H1 (cell line): ENCODE measurements at regions not wholly inside any gene's neighbourhood (a gene's known extent, or its start where the extent isn't known, plus 50 kb on each side); places are given as distances from the start of the nearest gene placed in this dataset.

Source experiments
- CTCF ChIA-PET: fragments of 300-600 bp; sonication (Branson Sonifier 250); formaldehyde crosslinking; loops from one replicate; lab custom pipeline; 2021; ENCODE audit not compliant: partially characterized antibody; lab: Charles Lee
- POLR2A ChIA-PET: fragments of 300-600 bp; sonication (Branson Sonifier 250); formaldehyde crosslinking; loops from one replicate; lab custom pipeline; 2021; ENCODE audit warnings: inconsistent platforms; ENCODE audit not compliant: partially characterized antibody; lab: Charles Lee
- DNase-seq, 2 experiments: peaks; one replicate each; pipeline versions ENCODE4 v3.0.0 to v3.0.0-alpha.2; 2010 to 2022; ENCODE audit warnings: low spot score in 2 of 2, low read depth in 1 of 2, mixed read lengths in 1 of 2
- FAIRE-seq: peaks from 2 replicates; lab custom pipeline; 2011; peaks lifted over from hg19 to GRCh38; lab: Jason Lieb, UNC
- H2AFZ ChIP-seq: 2 replicates; pipeline ENCODE4 v1.8.1; 2012; ENCODE audit warnings: low read length, inconsistent platforms
- H2AK5ac ChIP-seq: 2 replicates; pipeline ENCODE4 v1.6.1; 2013; ENCODE audit warnings: low read depth, low read length
- H2BK120ac ChIP-seq: replicated peaks from 2 replicates; pipeline ENCODE3; 2013; ENCODE audit warnings: low read depth, low read length, inconsistent platforms
- H2BK12ac ChIP-seq: 2 replicates; pipeline ENCODE4 v1.6.1; 2013; ENCODE audit warnings: low read depth, low read length
- H2BK15ac ChIP-seq: 2 replicates; pipeline ENCODE4 v1.6.1; 2013; ENCODE audit warnings: low read length
- H2BK20ac ChIP-seq: 2 replicates; pipeline ENCODE4 v1.6.1; 2013; ENCODE audit warnings: low read length
- H2BK5ac ChIP-seq: 2 replicates; pipeline ENCODE4 v1.6.1; 2013; ENCODE audit warnings: low read depth, low read length
- H3K14ac ChIP-seq: 2 replicates; pipeline ENCODE4 v1.6.1; 2013; ENCODE audit warnings: inconsistent platforms; ENCODE audit not compliant: insufficient read length
- H3K18ac ChIP-seq: 2 replicates; pipeline ENCODE4 v1.6.1; 2013; ENCODE audit warnings: low read length; ENCODE audit errors: extremely low read depth
- H3K23ac ChIP-seq: 2 replicates; pipeline ENCODE4 v1.6.1; 2013; ENCODE audit warnings: inconsistent platforms; ENCODE audit not compliant: insufficient read length
- H3K23me2 ChIP-seq: 2 replicates; pipeline ENCODE4 v1.6.1; 2013; ENCODE audit warnings: low read depth, low read length
- H3K27ac ChIP-seq: 2 replicates; pipeline ENCODE4 v1.6.1; 2011; ENCODE audit warnings: low read depth, low read length, inconsistent platforms
- H3K27me3 ChIP-seq, 4 experiments: replicated peaks in 1 of 4; 1 replicate in 1 of 4; 2 replicates in 3 of 4; pipeline versions ENCODE4 v1.6.1 to v1.8.1; 2011 to 2013; ENCODE audit warnings: low read length in 3 of 4, mild to moderate bottlenecking in 3 of 4, inconsistent platforms in 2 of 4, mixed read lengths in 2 of 4, moderate library complexity in 1 of 4; ENCODE audit not compliant: control insufficient read depth in 3 of 4, insufficient read depth in 3 of 4; ENCODE audit errors: extremely low read depth in 1 of 4
- H3K36me3 ChIP-seq, 4 experiments: 2 replicates each; pipeline versions ENCODE4 v1.6.1 to v1.8.1; 2011 to 2013; ENCODE audit warnings: mild to moderate bottlenecking in 4 of 4, low read length in 3 of 4, moderate library complexity in 2 of 4, control low read depth in 1 of 4, inconsistent platforms in 1 of 4; ENCODE audit not compliant: insufficient read depth in 4 of 4, control insufficient read depth in 2 of 4
- H3K4ac ChIP-seq: replicated peaks from 2 replicates; pipeline ENCODE3; 2013; ENCODE audit warnings: low read length, low read depth, mixed read lengths, inconsistent platforms; ENCODE audit not compliant: insufficient read length
- H3K4me1 ChIP-seq, 4 experiments: replicated peaks in 1 of 4; 1 replicate in 1 of 4; 2 replicates in 3 of 4; pipeline versions ENCODE4 v1.6.1 to v1.8.1; 2011 to 2013; ENCODE audit warnings: low read length in 3 of 4, inconsistent platforms in 2 of 4, mixed read lengths in 1 of 4; ENCODE audit not compliant: insufficient read depth in 4 of 4, control insufficient read depth in 3 of 4
- H3K4me2 ChIP-seq, 2 experiments: 2 replicates each; pipeline versions ENCODE4 v1.6.1 to v1.8.1; 2011 to 2013; ENCODE audit warnings: low read depth in 2 of 2, low read length in 2 of 2, control low read depth in 1 of 2, inconsistent platforms in 1 of 2, mild to moderate bottlenecking in 1 of 2; ENCODE audit not compliant: insufficient read depth in 1 of 2
- H3K4me3 ChIP-seq, 4 experiments: fragments of 200-600, 300-600 bp in 1 of 4; sonication (generic), shearing (Covaris generic), sonication (Bioruptor Twin) in 1 of 4; 2 replicates each; pipeline versions ENCODE4 v1.5.1 to v1.8.1; 2011 to 2016; ENCODE audit warnings: low read length in 4 of 4, low read depth in 3 of 4, control low read depth in 2 of 4, inconsistent platforms in 2 of 4, mild to moderate bottlenecking in 2 of 4, mixed read lengths in 1 of 4, moderate library complexity in 1 of 4; ENCODE audit not compliant: insufficient read depth in 2 of 4; ENCODE audit errors: extremely low read depth in 1 of 4
- H3K56ac ChIP-seq: replicated peaks from 2 replicates; pipeline ENCODE3; 2013; ENCODE audit warnings: low read depth, mild to moderate bottlenecking, mixed read lengths, low read length, inconsistent platforms; ENCODE audit not compliant: insufficient read length
- H3K79me1 ChIP-seq: 2 replicates; pipeline ENCODE4 v1.6.1; 2013; ENCODE audit warnings: low read depth, low read length, control low read depth
- H3K79me2 ChIP-seq, 2 experiments: 2 replicates each; pipeline versions ENCODE4 v1.6.1 to v1.8.1; 2012 to 2013; ENCODE audit warnings: low read length in 2 of 2, mild to moderate bottlenecking in 2 of 2, inconsistent platforms in 1 of 2; ENCODE audit not compliant: insufficient read depth in 2 of 2, control insufficient read depth in 1 of 2
- H3K9ac ChIP-seq, 4 experiments: replicated peaks in 1 of 4; 1 replicate in 1 of 4; 2 replicates in 3 of 4; pipeline versions ENCODE4 v1.6.1 to v1.8.1; 2011 to 2013; ENCODE audit warnings: low read depth in 3 of 4, low read length in 3 of 4, control low read depth in 2 of 4, mild to moderate bottlenecking in 2 of 4, moderate library complexity in 2 of 4, inconsistent platforms in 1 of 4; ENCODE audit errors: extremely low read depth in 1 of 4
- H3K9me3 ChIP-seq, 2 experiments: 2 replicates each; pipeline versions ENCODE4 v1.6.1 to v1.8.1; 2012 to 2013; ENCODE audit warnings: mild to moderate bottlenecking in 2 of 2, moderate library complexity in 2 of 2, control low read depth in 1 of 2, inconsistent platforms in 1 of 2, low read depth in 1 of 2, low read length in 1 of 2, mixed read lengths in 1 of 2; ENCODE audit not compliant: insufficient read depth in 2 of 2
- H4K20me1 ChIP-seq, 2 experiments: replicated peaks in 1 of 2; 2 replicates each; pipeline versions ENCODE3 to v1.8.1; 2011 to 2013; ENCODE audit warnings: inconsistent platforms in 2 of 2, low read length in 2 of 2, mild to moderate bottlenecking in 1 of 2; ENCODE audit not compliant: insufficient read depth in 2 of 2, control insufficient read depth in 1 of 2
- H4K5ac ChIP-seq: 2 replicates; pipeline ENCODE4 v1.6.1; 2013; ENCODE audit warnings: low read length, low read depth, mixed read lengths, inconsistent platforms; ENCODE audit not compliant: insufficient read length
- H4K8ac ChIP-seq: 2 replicates; pipeline ENCODE4 v1.8.0; 2013; ENCODE audit warnings: mild to moderate bottlenecking, moderate library complexity, low read length, inconsistent platforms; ENCODE audit not compliant: insufficient read depth; ENCODE audit errors: extremely low read depth
- H4K91ac ChIP-seq: replicated peaks from 2 replicates; pipeline ENCODE3; 2013; ENCODE audit warnings: low read length, mixed read lengths, inconsistent platforms; ENCODE audit not compliant: insufficient read length
- CHD1 ChIP-seq: IDR thresholded peaks from 2 replicates; pipeline ENCODE4 v1.6.1; 2012; ENCODE audit warnings: low read depth, low read length, improper control_type of control experiment
- CHD2 ChIP-seq: IDR thresholded peaks from 2 replicates; pipeline ENCODE4 v1.6.1; 2012; ENCODE audit warnings: low read length, improper control_type of control experiment
- EP300 ChIP-seq, 2 experiments: IDR thresholded peaks; 1 replicate in 1 of 2; 2 replicates in 1 of 2; pipeline ENCODE4 v1.6.1; 2011 to 2012; ENCODE audit warnings: low read depth in 2 of 2, low read length in 2 of 2, mild to moderate bottlenecking in 2 of 2, borderline replicate concordance in 1 of 2, inconsistent platforms in 1 of 2, moderate library complexity in 1 of 2
- EZH2 ChIP-seq: fragments of 200-600 bp; sonication (generic); IDR thresholded peaks from 2 replicates; pipeline ENCODE4 v1.7.1; 2012; ENCODE audit warnings: low read depth, mild to moderate bottlenecking, moderate library complexity, low read length, inconsistent platforms; ENCODE audit not compliant: severe bottlenecking
- JUN ChIP-seq: IDR thresholded peaks from 2 replicates; pipeline ENCODE4 v1.6.1; 2011; ENCODE audit warnings: low read depth, mild to moderate bottlenecking, improper control_type of control experiment, low read length
- KDM1A ChIP-seq: fragments of 200-600, 300-600 bp; sonication (generic); IDR thresholded peaks from 2 replicates; pipeline ENCODE4 v1.7.1; 2016; ENCODE audit warnings: mild to moderate bottlenecking, low read length, borderline replicate concordance
- KDM5A ChIP-seq: fragments of 200-600 bp; IDR thresholded peaks from 2 replicates; pipeline ENCODE4 v1.7.1; 2012; ENCODE audit warnings: mild to moderate bottlenecking, low read length, inconsistent platforms, mixed read lengths
- MAFK ChIP-seq: IDR thresholded peaks from 2 replicates; pipeline ENCODE4 v1.6.1; 2012; ENCODE audit warnings: low read depth, mild to moderate bottlenecking, improper control_type of control experiment, low read length
- MAX ChIP-seq: IDR thresholded peaks from 2 replicates; pipeline ENCODE4 v1.6.1; 2012; ENCODE audit warnings: inconsistent platforms
- SAP30 ChIP-seq: fragments of 300-600 bp; sonication (generic); IDR thresholded peaks from 2 replicates; pipeline ENCODE4 v1.7.1; 2012; ENCODE audit warnings: low read length, moderate library complexity, mild to moderate bottlenecking, inconsistent platforms; ENCODE audit not compliant: insufficient read depth, insufficient replicate concordance
- SP1 ChIP-seq: IDR thresholded peaks from 2 replicates; pipeline ENCODE4 v1.6.1; 2011; ENCODE audit warnings: low read depth, low read length
- SUZ12 ChIP-seq: fragments of 200-600 bp; sonication (generic); IDR thresholded peaks from 2 replicates; pipeline ENCODE4 v1.6.1; 2012; ENCODE audit warnings: mild to moderate bottlenecking, inconsistent platforms, low read length, moderate library complexity, mixed read lengths
- WGBS, 2 experiments: shearing (Covaris generic) in 1 of 2; methylation state at CpG; one replicate each; pipeline versions ENCODE4 v1.1.6 to v1.1.7; 2013 to 2015; ENCODE audit warnings: low lambda C conversion rate in 2 of 2, mixed read lengths in 2 of 2, inconsistent platforms in 1 of 2, low coverage in 1 of 2, missing lambda C conversion rate in 1 of 2; ENCODE audit not compliant: insufficient replicate concordance in 2 of 2, insufficient coverage in 1 of 2, insufficient read length in 1 of 2; ENCODE audit errors: extremely low coverage in 1 of 2, missing lambda C conversion rate in 1 of 2; 5-methylcytosine and 5-hydroxymethylcytosine counted together
- TF ChIP-seq, protein P1 (sequence below): IDR thresholded peaks from 2 replicates; pipeline ENCODE4 v1.6.1; 2012; ENCODE audit warnings: low read length, inconsistent platforms

DNA sequence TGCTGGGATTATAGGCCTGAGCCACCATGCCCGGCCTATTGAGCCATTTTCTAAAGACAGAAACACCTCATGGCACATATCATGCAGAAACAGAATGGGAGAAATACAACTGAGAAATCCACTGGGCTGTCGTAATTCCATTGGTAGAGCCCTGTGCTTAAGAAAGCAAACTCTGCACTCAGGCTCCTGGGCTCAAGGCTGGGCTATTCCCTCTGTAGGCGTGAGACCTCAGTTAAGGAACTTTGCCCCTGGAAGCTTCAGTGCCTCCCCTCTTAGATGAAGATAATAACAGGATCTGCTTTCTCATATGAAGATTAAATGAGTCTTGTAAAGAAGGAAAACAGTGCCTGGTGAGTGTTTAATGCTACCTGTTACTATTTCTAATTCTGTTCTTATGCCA is 120.3 kb downstream of the PXDC1 start:
- no peaks in the 10 kb centered on the region for H3K23me2 ChIP-seq
- no peak overlapping the region for H3K14ac ChIP-seq
- no peak overlapping the region for H4K91ac ChIP-seq
- FAIRE-seq (no peak), DNase-seq (no peak)
- no peak overlapping the region for H3K56ac ChIP-seq
- no peak overlapping the region for H4K8ac ChIP-seq
- H3K79me2 ChIP-seq = no peaks in the 10 kb centered on the region
- H4K5ac ChIP-seq = no peak overlapping the region
- no peak overlapping the region for H3K18ac ChIP-seq
- H3K4me3 ChIP-seq = no peak overlapping the region
- no peak overlapping the region for H3K27ac ChIP-seq
- H2AK5ac ChIP-seq = no peak overlapping the region
- POLR2A ChIA-PET = no interaction called here
- H2AFZ ChIP-seq = no peak overlapping the region
- peaks cover 0 to 7% (median 4%) of the 10 kb centered on the region in 4 experiments; a peak in 5 of 7 replicates for H3K4me1 ChIP-seq
- CTCF ChIA-PET = no interaction called here
- H3K23ac ChIP-seq = no peak overlapping the region
- no peak overlapping the region for H2BK20ac ChIP-seq
- H4K20me1 ChIP-seq = no peaks in the 10 kb centered on the region
- H3K27me3 ChIP-seq = no peaks in the 10 kb centered on the region
- H3K4me2 ChIP-seq = no peak overlapping the region
- no peak overlapping the region for H2BK120ac ChIP-seq
- no peaks in the 10 kb centered on the region for H3K79me1 ChIP-seq
- no peak overlapping the region for H2BK5ac ChIP-seq
- no peak overlapping the region for H3K9ac ChIP-seq
- 88% methylated on average over 3 of the region's 3 CpGs; no CpG with 5 or more reads in 1 of the 2 experiments for WGBS, 2 experiments
- no peak overlapping the region for H2BK15ac ChIP-seq
- no peak overlapping the region for H2BK12ac ChIP-seq
- no peaks in the 10 kb centered on the region for H3K9me3 ChIP-seq
- H3K36me3 ChIP-seq = no peaks in the 10 kb centered on the region
- no peak overlapping the region for H3K4ac ChIP-seq
- TF ChIP-seq EP300 (IDR thresholded peaks at IDR 0.05; ENCODE audit: borderline replicate concordance in 1 of 2, low read depth in 2 of 2, low read length in 2 of 2) (no peak), MAFK (no peak), KDM5A (no peak), JUN (no peak), SUZ12 (no peak), CHD1 (no peak), KDM1A (no peak), SAP30 (no peak), SP1 (no peak), EZH2 (no peak), MAX (no peak), CHD2 (no peak)
- TF ChIP-seq, protein P1, sequence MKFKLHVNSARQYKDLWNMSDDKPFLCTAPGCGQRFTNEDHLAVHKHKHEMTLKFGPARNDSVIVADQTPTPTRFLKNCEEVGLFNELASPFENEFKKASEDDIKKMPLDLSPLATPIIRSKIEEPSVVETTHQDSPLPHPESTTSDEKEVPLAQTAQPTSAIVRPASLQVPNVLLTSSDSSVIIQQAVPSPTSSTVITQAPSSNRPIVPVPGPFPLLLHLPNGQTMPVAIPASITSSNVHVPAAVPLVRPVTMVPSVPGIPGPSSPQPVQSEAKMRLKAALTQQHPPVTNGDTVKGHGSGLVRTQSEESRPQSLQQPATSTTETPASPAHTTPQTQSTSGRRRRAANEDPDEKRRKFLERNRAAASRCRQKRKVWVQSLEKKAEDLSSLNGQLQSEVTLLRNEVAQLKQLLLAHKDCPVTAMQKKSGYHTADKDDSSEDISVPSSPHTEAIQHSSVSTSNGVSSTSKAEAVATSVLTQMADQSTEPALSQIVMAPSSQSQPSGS = no peak
